ENCODE measurements at regions not wholly inside any gene's neighbourhood (a gene's known extent, or its start where the extent isn't known, plus 50 kb on each side); places are given as distances from the start of the nearest gene placed in this dataset.
"Not testable (repeated sequence)": the region's sequence is repeated elsewhere in the genome, so short reads cannot be mapped to it uniquely, and the experiment has no call there.

- no peak for DNase-seq (ENCODE audit: low read depth in 2 of 2)
Observed at GRCh38 chr6:159525445-159526025, 167.5 kb downstream of the SOD2 start.

GRCh38 chr6:159522877-159523547 lies 170.0 kb downstream of the SOD2 start:
- DNase-seq (ENCODE audit: low read depth in 2 of 2), result no peak

- no peak for DNase-seq (ENCODE audit: low read depth in 2 of 2)
Observed at GRCh38 chr6:159521962-159522361, 171.1 kb downstream of the SOD2 start.

- no peak for DNase-seq (ENCODE audit: low read depth in 2 of 2)
Observed at GRCh38 chr6:159520002-159520401, 173.0 kb downstream of the SOD2 start.

GRCh38 chr6:159515811-159516210 lies 177.2 kb downstream of the SOD2 start:
- DNase-seq (ENCODE audit: low read depth in 2 of 2), result not testable (repeated sequence)

- no peak for DNase-seq (ENCODE audit: low read depth in 2 of 2)
Observed at GRCh38 chr6:159513914-159514313, 179.1 kb downstream of the SOD2 start.

- no peak for DNase-seq (ENCODE audit: low read depth in 2 of 2)
Observed at GRCh38 chr6:159513074-159513720, 179.8 kb downstream of the SOD2 start.

GRCh38 chr6:159512571-159512970 lies 180.5 kb downstream of the SOD2 start:
- DNase-seq (ENCODE audit: low read depth in 2 of 2), result no peak

- no peak for DNase-seq (ENCODE audit: low read depth in 2 of 2)
Observed at GRCh38 chr6:159512104-159512503, 180.9 kb downstream of the SOD2 start.

- DNase-seq (ENCODE audit: low read depth in 2 of 2), result no peak
Observed at GRCh38 chr6:159510141-159510540, 182.9 kb downstream of the SOD2 start.

GRCh38 chr6:159508931-159509330 lies 184.1 kb downstream of the SOD2 start:
- DNase-seq (ENCODE audit: low read depth in 2 of 2), result no peak

- DNase-seq (ENCODE audit: low read depth in 2 of 2), result no peak
Observed at GRCh38 chr6:159506048-159506447, 187.0 kb downstream of the SOD2 start.

- DNase-seq (ENCODE audit: low read depth in 2 of 2), result no peak
Observed at GRCh38 chr6:159505140-159505922, 187.7 kb downstream of the SOD2 start.

GRCh38 chr6:159501558-159501957 lies 191.5 kb downstream of the SOD2 start:
- no peak for DNase-seq (ENCODE audit: low read depth in 2 of 2)

- no peak for DNase-seq (ENCODE audit: low read depth in 2 of 2)
Observed at GRCh38 chr6:159499034-159499433, 194.0 kb downstream of the SOD2 start.

- no peak for DNase-seq (ENCODE audit: low read depth in 2 of 2)
Observed at GRCh38 chr6:159494586-159494972, 198.5 kb downstream of the SOD2 start.

- no peak for DNase-seq (ENCODE audit: low read depth in 2 of 2)
Observed at GRCh38 chr6:159493898-159494585, 199.0 kb downstream of the SOD2 start.

- no peak for DNase-seq (ENCODE audit: low read depth in 2 of 2)
Observed at GRCh38 chr6:159493231-159493897, 199.7 kb downstream of the SOD2 start.

GRCh38 chr6:159490298-159490937 lies 202.6 kb downstream of the SOD2 start:
- DNase-seq (ENCODE audit: low read depth in 2 of 2), result no peak

- no peak for DNase-seq (ENCODE audit: low read depth in 2 of 2)
Observed at GRCh38 chr6:159487636-159488035, 205.4 kb downstream of the SOD2 start.

- no peak for DNase-seq (ENCODE audit: low read depth in 2 of 2)
Observed at GRCh38 chr6:159483259-159483658, 209.8 kb downstream of the SOD2 start.
